ENCODE measurements at regions not wholly inside any gene's neighbourhood (a gene's known extent, or its start where the extent isn't known, plus 50 kb on each side); places are given as distances from the start of the nearest gene placed in this dataset.

- H3K4me1 Mint-ChIP-seq, result peaks cover 16% of the 10 kb centered on the region
- ChIA-PET POLR2A (interaction anchor here (1.1 kb wide), 1 partner anchor 26 kb away, joined by 3 read pairs; no protein-coding TSS in a partner anchor), CTCF (no interaction called here)
- ATAC-seq (ENCODE audit: low read depth) (no peak), DNase-seq (no peak)
- Histone ChIP-seq H3K27ac (ENCODE audit: low read length in 2 of 2) (no peak overlapping the region), H3K79me2 (ENCODE audit: control insufficient read depth, insufficient read depth, low read length) (no peaks in the 10 kb centered on the region), H3K27me3 (replicated peaks in 1 of 4; ENCODE audit: control extremely low read depth in 1 of 4, control insufficient read depth in 3 of 4, insufficient read depth in 4 of 4, low read length in 3 of 4) (no peaks in the 10 kb centered on the region), H3K4me3 (ENCODE audit: control extremely low read depth in 1 of 5, extremely low read depth in 1 of 5, insufficient read depth in 1 of 5, low read depth in 2 of 5, low read length in 4 of 5) (no peak overlapping the region), H3K36me3 (replicated peaks in 1 of 2; ENCODE audit: control extremely low read depth in 1 of 2, control insufficient read depth in 1 of 2, extremely low read depth in 1 of 2, insufficient read depth in 2 of 2, low read length in 1 of 2) (no peaks in the 10 kb centered on the region), H3K9me3 (ENCODE audit: control extremely low read depth in 1 of 3, control insufficient read depth in 2 of 3, insufficient read depth in 1 of 3, low read length in 2 of 3) (peaks cover 0 to 7% (median 0%) of the 10 kb centered on the region in 3 donors), H2AFZ (ENCODE audit: insufficient read depth, low read depth, low read length, poor library complexity, severe bottlenecking) (no peak overlapping the region), H3K4me2 (replicated peaks; ENCODE audit: low read depth, low read length, poor library complexity, severe bottlenecking) (no peak overlapping the region), H3K4me1 (ENCODE audit: control insufficient read depth in 2 of 2, insufficient read depth in 2 of 2, low read length in 2 of 2) (peaks cover 0 to 11% of the 10 kb centered on the region in 2 donors), H4K20me1 (ENCODE audit: control insufficient read depth, insufficient read depth, low read length, poor library complexity, severe bottlenecking) (no peaks in the 10 kb centered on the region), H3K9ac (ENCODE audit: low read length) (no peak overlapping the region)
- TF ChIP-seq EZH2 (IDR thresholded peaks at IDR 0.05; ENCODE audit: borderline replicate concordance, insufficient read depth, low read depth, low read length, poor library complexity, severe bottlenecking) (no peak), CTCF (IDR thresholded peaks at IDR 0.05) (no peak)
- no peak overlapping the region for H3K27ac Mint-ChIP-seq
- no peaks in the 10 kb centered on the region for H3K27me3 Mint-ChIP-seq
- H3K9me3 Mint-ChIP-seq (ENCODE audit: insufficient read depth), result no peaks in the 10 kb centered on the region
- H3K4me3 Mint-ChIP-seq, result no peak overlapping the region
- 97% methylated on average over 6 of the region's 6 CpGs for WGBS (ENCODE audit: insufficient coverage)
- intact Hi-C loops (cut with micrococcal nuclease), result no loop called here
Measured at GRCh38 chr3:101970905-101971304, 121.6 kb downstream of the NFKBIZ start.

GRCh38 chr3:101972430-101973162 is 123.3 kb downstream of the NFKBIZ start:
- Histone ChIP-seq H2AFZ (ENCODE audit: insufficient read depth, low read depth, low read length, poor library complexity, severe bottlenecking) (peak overlapping the region; percentile 9), H3K79me2 (ENCODE audit: control insufficient read depth, insufficient read depth, low read length) (no peaks in the 10 kb centered on the region), H3K9me3 (ENCODE audit: control extremely low read depth in 1 of 3, control insufficient read depth in 2 of 3, insufficient read depth in 1 of 3, low read length in 2 of 3) (peaks cover 0 to 7% (median 0%) of the 10 kb centered on the region in 3 donors), H3K36me3 (replicated peaks in 1 of 2; ENCODE audit: control extremely low read depth in 1 of 2, control insufficient read depth in 1 of 2, extremely low read depth in 1 of 2, insufficient read depth in 2 of 2, low read length in 1 of 2) (no peaks in the 10 kb centered on the region), H3K27ac (ENCODE audit: low read length in 2 of 2) (no peak overlapping the region), H3K9ac (ENCODE audit: low read length) (no peak overlapping the region), H3K27me3 (replicated peaks in 1 of 4; ENCODE audit: control extremely low read depth in 1 of 4, control insufficient read depth in 3 of 4, insufficient read depth in 4 of 4, low read length in 3 of 4) (no peaks in the 10 kb centered on the region), H3K4me2 (replicated peaks; ENCODE audit: low read depth, low read length, poor library complexity, severe bottlenecking) (no peak overlapping the region), H3K4me3 (ENCODE audit: control extremely low read depth in 1 of 5, extremely low read depth in 1 of 5, insufficient read depth in 1 of 5, low read depth in 2 of 5, low read length in 4 of 5) (no peak overlapping the region), H4K20me1 (ENCODE audit: control insufficient read depth, insufficient read depth, low read length, poor library complexity, severe bottlenecking) (no peaks in the 10 kb centered on the region), H3K4me1 (ENCODE audit: control insufficient read depth in 2 of 2, insufficient read depth in 2 of 2, low read length in 2 of 2) (peaks cover 2 to 16% of the 10 kb centered on the region in 2 donors)
- no peak for TF ChIP-seq CTCF (IDR thresholded peaks at IDR 0.05)
- TF ChIP-seq EZH2 (IDR thresholded peaks at IDR 0.05; ENCODE audit: borderline replicate concordance, insufficient read depth, low read depth, low read length, poor library complexity, severe bottlenecking), result no peak
- intact Hi-C loops (cut with micrococcal nuclease), result no loop called here
- ChIA-PET CTCF (interaction anchor here (0.8 kb wide), 1 partner anchor 159 kb away, joined by 3 read pairs; no protein-coding TSS in a partner anchor), POLR2A (no interaction called here)
- no peak for DNase-seq
- peaks cover 20% of the 10 kb centered on the region for H3K4me1 Mint-ChIP-seq
- no peak overlapping the region for H3K4me3 Mint-ChIP-seq
- H3K27me3 Mint-ChIP-seq, result no peaks in the 10 kb centered on the region
- no peak overlapping the region for H3K27ac Mint-ChIP-seq
- no peaks in the 10 kb centered on the region for H3K9me3 Mint-ChIP-seq (ENCODE audit: insufficient read depth)
- no CpG with 5 or more reads among the region's 2 CpGs for WGBS (ENCODE audit: insufficient coverage)
- no peak for ATAC-seq (ENCODE audit: low read depth)

Measured in B cell (primary cell).